Endothelial cell of umbilical vein (primary cell): ENCODE measurements at regions not wholly inside any gene's neighbourhood (a gene's known extent, or its start where the extent isn't known, plus 50 kb on each side); places are given as distances from the start of the nearest gene placed in this dataset.

Experiments used
- EZH2 ChIP-seq: IDR thresholded peaks from 2 replicates; pipeline ENCODE4 v1.6.1; 2012; ENCODE audit warnings: borderline replicate concordance, low read depth, mild to moderate bottlenecking, moderate library complexity, low read length, inconsistent platforms; ENCODE audit not compliant: severe bottlenecking
- FOS ChIP-seq: IDR thresholded peaks from 2 replicates; pipeline ENCODE4 v1.6.1; 2011; ENCODE audit warnings: mild to moderate bottlenecking, low read length, moderate library complexity, borderline replicate concordance; ENCODE audit not compliant: insufficient read depth
- GATA2 ChIP-seq: IDR thresholded peaks from 2 replicates; pipeline ENCODE4 v1.7.0; 2011; ENCODE audit warnings: low read depth, mild to moderate bottlenecking, moderate library complexity, mixed read lengths, low read length; ENCODE audit not compliant: insufficient read length, insufficient read depth
- JUN ChIP-seq: IDR thresholded peaks from 2 replicates; pipeline ENCODE4 v1.6.1; 2011; ENCODE audit warnings: borderline replicate concordance, low read depth; ENCODE audit not compliant: insufficient read length, insufficient read depth
- MYC ChIP-seq: IDR thresholded peaks from one replicate; pipeline ENCODE4 v1.6.1; 2011; ENCODE audit warnings: mild to moderate bottlenecking, low read depth, low read length
- POLR2A ChIP-seq: IDR thresholded peaks from 2 replicates; pipeline ENCODE4 v1.6.1; 2012; ENCODE audit warnings: low read depth, mild to moderate bottlenecking, control low read depth, low read length
- POLR2AphosphoS5 ChIP-seq: IDR thresholded peaks from 2 replicates; pipeline ENCODE4 v1.6.1; 2012; ENCODE audit warnings: low read depth, mild to moderate bottlenecking, control low read depth, low read length, moderate library complexity; ENCODE audit not compliant: insufficient read depth
- TF ChIP-seq, protein P1 (sequence below), 2 donors: IDR thresholded peaks; 1 replicate in 1 of 2; 2 replicates in 1 of 2; pipeline ENCODE4 v1.5.1; 2011; ENCODE audit warnings: low read length in 2 of 2, mild to moderate bottlenecking in 2 of 2, moderate library complexity in 2 of 2, control low read depth in 1 of 2, inconsistent platforms in 1 of 2, low read depth in 1 of 2; ENCODE audit not compliant: insufficient read depth in 1 of 2; ENCODE audit errors: extremely low read depth in 1 of 2
- TF ChIP-seq, protein P2 (sequence below): IDR thresholded peaks from 2 replicates; pipeline ENCODE4 v1.6.1; 2011; ENCODE audit not compliant: insufficient read depth, insufficient read length

DNA sequence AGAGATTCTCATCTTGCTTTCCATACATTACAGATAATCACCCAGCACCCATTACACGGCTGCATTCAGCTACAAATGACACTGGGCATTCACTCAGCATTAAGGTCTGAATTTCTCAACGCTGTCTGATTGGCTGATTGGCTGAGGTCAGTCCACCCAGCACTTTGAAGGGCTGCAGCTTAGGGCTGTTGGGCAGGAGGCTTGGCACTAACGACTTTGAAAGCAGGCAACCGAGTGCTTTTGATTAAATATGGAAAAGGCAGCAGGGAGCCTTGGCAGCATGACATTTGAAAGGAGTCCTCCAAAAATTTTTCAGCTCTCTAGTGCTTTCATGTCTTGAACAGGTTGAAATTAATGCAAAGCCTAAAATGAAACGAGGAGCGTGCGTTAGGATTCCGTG, 253.0 kb downstream of the DCDC2C start:
- TF ChIP-seq JUN, result no peak
- no peak for TF ChIP-seq POLR2A
- TF ChIP-seq, protein P1, sequence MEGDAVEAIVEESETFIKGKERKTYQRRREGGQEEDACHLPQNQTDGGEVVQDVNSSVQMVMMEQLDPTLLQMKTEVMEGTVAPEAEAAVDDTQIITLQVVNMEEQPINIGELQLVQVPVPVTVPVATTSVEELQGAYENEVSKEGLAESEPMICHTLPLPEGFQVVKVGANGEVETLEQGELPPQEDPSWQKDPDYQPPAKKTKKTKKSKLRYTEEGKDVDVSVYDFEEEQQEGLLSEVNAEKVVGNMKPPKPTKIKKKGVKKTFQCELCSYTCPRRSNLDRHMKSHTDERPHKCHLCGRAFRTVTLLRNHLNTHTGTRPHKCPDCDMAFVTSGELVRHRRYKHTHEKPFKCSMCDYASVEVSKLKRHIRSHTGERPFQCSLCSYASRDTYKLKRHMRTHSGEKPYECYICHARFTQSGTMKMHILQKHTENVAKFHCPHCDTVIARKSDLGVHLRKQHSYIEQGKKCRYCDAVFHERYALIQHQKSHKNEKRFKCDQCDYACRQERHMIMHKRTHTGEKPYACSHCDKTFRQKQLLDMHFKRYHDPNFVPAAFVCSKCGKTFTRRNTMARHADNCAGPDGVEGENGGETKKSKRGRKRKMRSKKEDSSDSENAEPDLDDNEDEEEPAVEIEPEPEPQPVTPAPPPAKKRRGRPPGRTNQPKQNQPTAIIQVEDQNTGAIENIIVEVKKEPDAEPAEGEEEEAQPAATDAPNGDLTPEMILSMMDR (IDR thresholded peaks at IDR 0.05; ENCODE audit: extremely low read depth in 1 of 2, insufficient read depth in 1 of 2, low read depth in 1 of 2, low read length in 2 of 2), result no peak
- TF ChIP-seq, protein P2, sequence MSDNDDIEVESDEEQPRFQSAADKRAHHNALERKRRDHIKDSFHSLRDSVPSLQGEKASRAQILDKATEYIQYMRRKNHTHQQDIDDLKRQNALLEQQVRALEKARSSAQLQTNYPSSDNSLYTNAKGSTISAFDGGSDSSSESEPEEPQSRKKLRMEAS, result no peak
- TF ChIP-seq EZH2, result no peak
- no peak for TF ChIP-seq POLR2AphosphoS5
- TF ChIP-seq GATA2, result no peak
- TF ChIP-seq MYC, result no peak
- no peak for TF ChIP-seq FOS
